ENCODE measurements at regions not wholly inside any gene's neighbourhood (a gene's known extent, or its start where the extent isn't known, plus 50 kb on each side); places are given as distances from the start of the nearest gene placed in this dataset.

- DNase-seq (ENCODE audit: low spot score), result no peak
- TF ChIP-seq CTCF (IDR thresholded peaks at IDR 0.05), result no peak
- no peak for ATAC-seq (ENCODE audit: low FRiP score)
Observed at GRCh38 chr22:49053578-49053977, 774.1 kb downstream of the BRD1 start.

GRCh38 chr22:49052560-49052959, 775.1 kb downstream of the BRD1 start:
- TF ChIP-seq CTCF (IDR thresholded peaks at IDR 0.05), result no peak
- DNase-seq (ENCODE audit: low spot score) (no peak), ATAC-seq (ENCODE audit: low FRiP score) (no peak)

GRCh38 chr22:49052023-49052538, 775.6 kb downstream of the BRD1 start:
- TF ChIP-seq CTCF (IDR thresholded peaks at IDR 0.05), result no peak
- ATAC-seq (ENCODE audit: low FRiP score) (no peak), DNase-seq (ENCODE audit: low spot score) (no peak)

GRCh38 chr22:49051491-49052022, 776.1 kb downstream of the BRD1 start:
- ATAC-seq (ENCODE audit: low FRiP score) (no peak), DNase-seq (ENCODE audit: low spot score) (no peak)

GRCh38 chr22:49049691-49050090, 778.0 kb downstream of the BRD1 start:
- ATAC-seq (ENCODE audit: low FRiP score) (no peak), DNase-seq (ENCODE audit: low spot score) (no peak)
- TF ChIP-seq CTCF (IDR thresholded peaks at IDR 0.05), result no peak

More at GRCh38 chr22:49051491-49052022, 776.1 kb downstream of the BRD1 start:
- TF ChIP-seq CTCF (IDR thresholded peaks at IDR 0.05), result no peak

GRCh38 chr22:49048591-49048990, 779.1 kb downstream of the BRD1 start:
- no peak for TF ChIP-seq CTCF (IDR thresholded peaks at IDR 0.05)
- DNase-seq (ENCODE audit: low spot score) (no peak), ATAC-seq (ENCODE audit: low FRiP score) (no peak)

GRCh38 chr22:49047447-49047846, 780.2 kb downstream of the BRD1 start:
- no peak for TF ChIP-seq CTCF (IDR thresholded peaks at IDR 0.05)
- ATAC-seq (ENCODE audit: low FRiP score), result no peak
- DNase-seq (ENCODE audit: low spot score), result no peak

All from omental fat pad (tissue), 3 donors.